Lower leg skin (tissue), 3 donors: ENCODE measurements at regions not wholly inside any gene's neighbourhood (a gene's known extent, or its start where the extent isn't known, plus 50 kb on each side); places are given as distances from the start of the nearest gene placed in this dataset.

Experiments used
- CTCF ChIP-seq, 3 donors: fragments of 450-650 bp; IDR thresholded peaks; one replicate each; pipeline ENCODE4 v1.5.1; 2016; ENCODE audit warnings: antibody characterized with exemption in 3 of 3, mild to moderate bottlenecking in 3 of 3, moderate library complexity in 2 of 3
- POLR2A ChIP-seq, 2 donors: fragments of 450-650 bp; IDR thresholded peaks; one replicate each; pipeline ENCODE4 v1.6.1; 2016 to 2017; ENCODE audit warnings: antibody characterized with exemption in 2 of 2, mild to moderate bottlenecking in 1 of 2, moderate library complexity in 1 of 2

GRCh38 chrX:35442421-35442820 is 355.7 kb upstream of the MAGEB16 start:
- no peak for TF ChIP-seq CTCF (IDR thresholded peaks at IDR 0.05)
- no peak for TF ChIP-seq POLR2A (IDR thresholded peaks at IDR 0.05)
